ENCODE measurements at regions not wholly inside any gene's neighbourhood (a gene's known extent, or its start where the extent isn't known, plus 50 kb on each side); places are given as distances from the start of the nearest gene placed in this dataset.
"Not testable (repeated sequence)": the region's sequence is repeated elsewhere in the genome, so short reads cannot be mapped to it uniquely, and the experiment has no call there.

DNA sequence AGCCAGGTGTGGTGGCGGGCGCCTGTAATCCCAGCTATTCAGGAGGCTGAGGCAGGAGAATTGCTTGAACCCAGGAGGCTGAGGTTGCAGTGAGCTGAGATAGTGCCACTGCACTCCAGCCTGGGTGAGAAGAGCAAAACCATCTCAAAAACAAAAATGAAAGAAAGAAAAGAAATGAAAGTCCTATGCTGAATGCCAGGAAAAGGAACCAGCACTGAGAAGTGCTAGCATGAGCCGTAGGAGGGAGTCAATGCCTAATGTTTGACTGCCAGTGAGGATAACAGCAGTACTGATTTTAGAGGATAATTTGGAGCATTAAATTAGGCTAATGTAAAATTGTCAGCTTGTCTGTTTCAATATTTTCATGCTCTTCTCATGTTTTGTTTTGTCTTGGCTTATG lies 472.8 kb downstream of the GADD45G start:
- not testable (repeated sequence) for DNase-seq

DNA sequence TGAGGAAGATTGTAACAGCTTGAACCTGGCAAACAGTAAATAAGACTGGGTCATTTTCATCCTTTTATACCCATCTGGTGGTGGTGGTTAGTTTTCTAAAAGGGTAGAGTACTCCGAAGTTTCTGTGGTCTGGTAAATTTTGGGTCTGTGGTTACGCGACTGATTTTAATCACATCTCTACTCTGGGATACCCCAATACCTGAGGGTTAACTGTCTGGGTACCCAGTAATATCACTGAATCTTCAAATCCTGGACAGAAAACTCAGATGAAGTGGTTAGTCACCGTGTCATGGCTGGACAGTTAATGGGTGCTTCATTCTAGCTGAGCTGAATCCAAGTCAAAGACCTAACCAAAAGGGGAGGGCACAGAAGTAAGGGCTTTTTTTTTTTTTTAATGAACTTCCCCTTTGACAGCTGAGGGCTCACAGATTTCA lies 474.2 kb downstream of the GADD45G start:
- no peak for DNase-seq

DNA sequence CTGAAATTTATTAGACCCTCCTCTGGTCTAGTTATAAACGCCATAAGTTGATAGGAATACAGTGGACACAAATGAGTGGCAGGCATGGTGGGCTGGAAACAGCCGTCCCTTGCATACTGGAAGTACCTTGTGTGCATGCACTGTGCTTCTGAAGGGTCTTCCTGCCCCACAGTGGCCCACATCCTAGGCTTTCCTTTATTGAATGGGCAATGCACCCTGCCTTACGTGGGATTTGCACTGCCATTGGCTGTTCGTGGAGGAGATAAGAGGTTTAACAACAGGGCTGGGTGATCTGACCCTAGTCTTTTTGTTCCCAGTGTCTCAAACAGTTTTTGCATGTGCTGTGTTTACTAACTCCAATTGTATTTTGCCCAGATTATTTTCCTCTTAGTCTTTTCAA lies 480.8 kb downstream of the GADD45G start:
- DNase-seq, result no peak

GRCh38 chr9:90086101-90086511 lies 481.3 kb downstream of the GADD45G start:
- peak in 1 of 2 experiments; percentile 27 for DNase-seq

DNA sequence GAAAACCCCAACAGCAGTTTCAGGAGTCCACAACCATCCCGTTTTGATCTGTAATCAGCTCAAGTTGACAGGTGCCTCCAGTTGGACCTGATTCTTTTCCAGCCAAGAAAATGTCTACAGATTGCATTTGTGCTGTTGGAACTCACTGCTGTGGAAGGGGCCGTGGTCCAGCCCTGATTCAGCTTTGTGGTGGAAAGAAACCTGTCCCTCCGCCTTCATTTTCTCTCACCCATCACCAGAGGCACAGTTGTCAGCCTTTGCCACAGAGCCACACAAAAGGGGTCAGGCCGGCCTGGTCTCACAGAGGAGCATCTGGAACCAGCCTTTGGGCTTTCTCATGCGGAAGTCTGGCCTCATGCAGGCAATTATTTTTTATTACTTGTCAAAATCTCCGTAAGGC lies 483.6 kb downstream of the GADD45G start:
- no peak for DNase-seq

DNA sequence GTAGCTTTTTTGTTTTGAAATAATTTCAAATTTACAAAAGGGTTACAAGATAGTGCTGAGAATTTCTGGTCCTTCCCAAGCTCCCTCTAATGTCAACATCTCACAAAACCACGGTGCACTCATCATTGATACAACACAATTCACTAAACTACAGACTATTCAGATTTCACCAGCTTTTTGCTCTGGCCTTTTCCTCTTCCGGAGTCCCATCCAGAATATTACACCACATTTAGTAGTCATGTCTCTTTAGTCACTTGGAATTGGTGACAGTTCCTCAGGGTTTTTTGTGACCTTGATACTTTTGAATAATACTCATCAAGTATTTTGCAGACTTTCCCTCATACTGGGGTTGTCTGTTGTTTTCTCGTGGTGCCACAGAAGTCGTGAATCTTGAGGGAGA lies 484.0 kb downstream of the GADD45G start:
- DNase-seq, result no peak

GRCh38 chr9:90090997-90091396 lies 486.2 kb downstream of the GADD45G start:
- no peak for DNase-seq

- no peak for DNase-seq
Measured at GRCh38 chr9:90092508-90092907, 487.7 kb downstream of the GADD45G start.

DNA sequence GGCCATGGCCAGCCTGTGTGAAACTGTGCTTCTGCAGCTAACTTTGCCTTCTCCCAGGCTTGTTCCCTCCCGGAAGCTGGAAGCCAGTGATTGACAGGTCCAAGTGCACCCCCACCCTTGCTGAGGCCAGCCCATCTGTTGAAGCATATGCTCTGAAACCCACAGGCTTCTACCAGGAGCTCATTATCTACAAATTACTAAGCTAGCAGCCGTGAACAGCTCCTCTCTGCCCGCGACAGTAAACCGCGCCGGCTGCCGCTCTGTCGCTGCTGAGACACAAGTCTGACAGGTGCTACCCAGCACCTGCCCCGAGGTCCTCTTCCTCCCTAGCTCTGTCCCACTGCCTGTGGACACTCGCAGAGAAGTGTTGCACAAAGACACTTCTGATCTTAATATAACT lies 490.9 kb downstream of the GADD45G start:
- DNase-seq, result peak; percentile 80 to 91

DNA sequence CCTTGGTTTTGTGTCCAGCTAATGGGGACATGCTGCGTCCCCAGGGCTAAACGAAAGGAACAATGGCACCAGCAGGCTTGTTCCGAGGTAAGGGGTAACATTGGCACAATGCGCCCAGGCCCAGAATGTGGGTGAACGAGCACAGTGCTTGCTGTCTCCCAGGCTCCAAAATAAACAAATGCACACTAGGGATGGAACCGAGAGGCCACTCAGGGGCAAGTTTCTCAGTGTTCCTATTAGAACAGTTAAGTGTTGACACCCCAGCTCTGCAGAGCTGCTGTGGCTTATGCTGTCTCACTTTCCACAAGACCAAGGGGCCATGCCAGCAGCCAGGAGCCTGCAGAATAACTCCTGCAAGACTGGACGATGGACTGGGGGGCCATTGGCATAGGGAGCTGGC lies 492.4 kb downstream of the GADD45G start:
- DNase-seq, result no peak

DNA sequence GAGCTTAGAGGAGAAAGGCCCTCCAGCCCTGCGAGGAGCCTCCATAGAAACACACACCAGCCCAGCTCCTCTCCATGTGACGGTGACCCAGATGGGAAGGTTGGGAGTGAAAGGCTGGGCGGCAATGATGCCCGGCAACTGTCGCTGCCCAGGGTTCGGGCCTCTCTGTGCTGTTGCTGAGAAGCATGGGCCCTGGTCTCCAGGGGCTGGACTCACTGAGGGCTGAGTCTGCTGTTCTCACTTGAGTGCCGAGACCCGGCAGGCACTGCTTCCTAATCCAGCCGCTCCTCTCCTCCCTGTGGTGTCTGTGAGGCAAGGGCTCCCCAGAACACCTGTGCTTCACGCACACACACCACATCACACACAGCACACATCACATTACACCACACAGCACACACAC lies 493.6 kb downstream of the GADD45G start:
- peak in 1 of 2 experiments; percentile 44 for DNase-seq

DNA sequence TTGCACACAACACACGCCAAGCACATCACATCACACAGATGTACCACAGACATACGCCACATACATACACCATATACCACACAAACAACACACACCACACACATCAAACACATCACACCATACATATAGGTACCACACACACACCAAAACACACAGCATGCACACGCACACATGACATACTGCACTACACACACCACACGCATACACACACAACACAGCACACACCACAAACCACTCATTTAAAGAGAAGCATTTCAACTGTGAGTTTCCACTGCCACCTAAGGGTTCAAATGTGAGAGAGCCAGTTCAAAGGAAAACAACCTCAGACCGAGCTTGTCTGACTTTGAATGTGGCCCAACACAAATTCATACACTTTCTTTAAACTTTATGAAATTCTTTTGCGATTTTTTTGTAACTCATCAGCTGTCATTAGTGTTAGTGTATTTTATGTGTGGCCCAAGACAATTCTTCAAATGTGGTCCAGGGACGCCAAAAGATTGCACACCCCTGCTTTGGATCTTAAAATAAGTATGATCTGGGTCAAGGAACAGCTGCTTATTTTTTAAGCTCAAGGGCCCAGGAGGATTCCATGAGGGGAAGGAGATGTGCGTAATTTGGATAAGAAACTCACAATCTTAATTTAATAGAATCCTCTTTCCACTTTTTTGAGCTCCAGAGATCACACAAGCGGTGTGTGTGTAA lies 494.6 kb downstream of the GADD45G start:
- peak; percentile 27 to 44 for DNase-seq

- peak in 1 of 2 experiments; percentile 30 for DNase-seq
Measured at GRCh38 chr9:90100014-90100413, 495.2 kb downstream of the GADD45G start.

DNA sequence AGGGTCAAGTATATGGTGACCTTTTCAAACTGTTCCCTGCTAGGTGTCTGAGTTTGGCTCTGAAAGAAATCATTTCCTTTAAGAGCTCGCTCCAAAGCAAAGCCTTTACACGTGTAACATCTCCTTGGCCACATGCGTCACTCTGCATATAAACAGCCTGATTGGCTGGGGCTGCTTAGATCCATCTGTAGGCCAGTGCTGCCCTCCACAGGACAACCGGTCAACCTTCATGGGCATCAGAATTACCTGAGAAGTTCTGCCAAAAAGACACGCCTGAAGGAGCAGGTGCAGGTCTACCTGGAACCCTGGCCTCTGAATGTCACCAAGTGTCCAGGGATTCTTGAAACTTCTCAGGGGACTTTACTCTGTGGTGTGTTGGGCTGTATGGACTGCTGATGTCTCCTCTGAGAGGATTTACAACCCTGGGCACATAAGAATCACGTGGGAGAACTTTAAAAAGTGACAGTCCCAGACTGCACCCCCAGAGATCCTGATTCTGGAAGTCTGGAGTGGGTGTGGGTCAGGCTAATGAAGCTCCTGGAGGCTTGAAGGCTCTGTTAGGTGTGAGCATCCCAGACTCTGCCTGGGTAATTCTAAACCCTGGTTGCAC lies 497.6 kb downstream of the GADD45G start:
- DNase-seq, result peak; percentile 54 to 74

DNA sequence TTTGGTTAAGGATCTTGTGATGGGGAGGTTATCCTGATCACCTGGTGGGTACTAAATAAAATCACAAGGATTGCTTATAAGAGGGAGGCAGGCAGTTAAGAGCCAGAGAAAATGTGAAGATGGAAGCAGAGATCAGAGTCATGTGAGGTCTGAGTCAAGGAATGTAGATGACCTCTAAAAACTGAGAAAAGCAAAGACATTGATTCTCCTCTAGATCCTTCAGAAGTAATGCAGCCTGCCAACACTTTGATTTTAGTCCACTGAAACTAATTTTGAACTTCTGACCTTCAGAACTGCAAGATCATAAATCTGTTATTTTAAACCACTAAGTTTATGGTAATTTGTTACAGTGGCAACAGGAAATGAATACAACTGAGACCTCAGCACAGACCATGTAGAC lies 499.0 kb downstream of the GADD45G start:
- no peak for DNase-seq

DNA sequence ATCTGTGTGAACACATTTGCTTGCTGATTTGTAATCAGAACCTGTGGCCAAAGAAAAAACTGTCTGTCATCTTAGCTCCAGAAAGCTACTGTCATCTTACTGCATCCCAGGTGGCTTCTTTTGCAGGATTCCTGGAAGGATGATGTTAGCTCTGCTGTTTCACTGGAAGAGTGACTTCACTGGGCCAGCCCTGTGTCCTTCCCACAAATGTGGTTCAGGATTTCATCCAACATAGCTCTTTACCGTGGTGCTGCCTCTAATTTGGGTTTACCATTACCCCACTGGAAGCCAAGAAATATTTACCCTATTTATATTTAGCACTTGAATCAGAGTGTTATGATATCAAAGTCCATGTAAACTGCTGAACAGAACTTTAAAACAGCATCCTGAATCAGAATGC lies 501.0 kb downstream of the GADD45G start:
- DNase-seq, result no peak

- DNase-seq, result peak in 1 of 2 experiments; percentile 6
Measured at GRCh38 chr9:90107040-90107725, 502.4 kb downstream of the GADD45G start.

GRCh38 chr9:90107726-90108655 lies 503.2 kb downstream of the GADD45G start:
- DNase-seq, result no peak

DNA sequence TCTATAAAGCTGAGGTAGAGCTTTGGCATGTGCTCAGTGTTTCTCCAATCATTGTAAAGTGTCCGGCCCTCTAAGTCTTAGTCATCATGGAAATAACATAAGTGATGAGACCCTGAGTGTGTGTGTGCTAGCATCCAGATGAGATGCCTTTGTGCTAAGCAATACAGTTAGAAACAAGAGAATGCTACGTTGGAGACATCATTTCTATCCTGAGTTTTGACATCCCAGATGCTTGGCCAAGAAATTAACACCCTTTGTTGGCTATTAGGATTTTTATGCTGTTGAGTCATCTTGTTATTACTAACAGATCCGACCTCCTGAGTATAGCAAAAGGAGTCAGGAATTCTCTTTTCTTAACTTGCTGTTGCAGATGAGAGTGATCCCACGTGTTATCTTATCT lies 508.0 kb downstream of the GADD45G start:
- no peak for DNase-seq

- DNase-seq, result no peak
Measured at GRCh38 chr9:90114641-90115425, 510.0 kb downstream of the GADD45G start.

- DNase-seq, result no peak
Measured at GRCh38 chr9:90121762-90122161, 517.0 kb downstream of the GADD45G start.

DNA sequence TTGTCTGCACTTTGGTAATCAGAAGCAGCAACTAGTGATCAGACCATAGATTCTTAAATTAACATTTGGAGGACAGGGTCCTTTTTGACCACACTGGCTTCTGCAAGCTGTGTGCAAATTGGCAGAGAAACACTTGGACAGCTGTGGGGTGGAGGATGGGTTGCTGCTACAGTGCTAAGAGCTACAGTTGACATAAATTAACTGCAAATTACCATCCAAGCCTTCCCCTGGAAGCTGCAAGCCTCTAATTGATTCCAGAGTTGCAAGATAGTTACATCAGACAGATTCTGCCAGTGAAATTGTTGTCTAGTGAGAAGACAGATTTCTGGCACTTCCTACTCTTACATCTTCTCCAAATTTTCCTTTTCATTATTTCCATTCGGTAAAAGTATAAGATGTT lies 517.7 kb downstream of the DIRAS2 start:
- DNase-seq, result peak; percentile 34 to 66

All from NCI-H524 (cell line).